IMR-90 (cell line): ENCODE measurements at regions not wholly inside any gene's neighbourhood (a gene's known extent, or its start where the extent isn't known, plus 50 kb on each side); places are given as distances from the start of the nearest gene placed in this dataset.

Source experiments
- BHLHE40 ChIP-seq: fragments of 150-350 bp; IDR thresholded peaks from 2 replicates; pipeline ENCODE4 v1.6.1; 2016; ENCODE audit warnings: mild to moderate bottlenecking, low read depth, low read length
- CEBPB ChIP-seq: IDR thresholded peaks from 2 replicates; pipeline ENCODE4 v1.6.1; 2012; ENCODE audit warnings: low read depth, low read length, improper control_type of control experiment
- CTCF ChIP-seq: conservative IDR thresholded peaks from 2 replicates; pipeline ENCODE4 v1.5.1; 2012; ENCODE audit warnings: mild to moderate bottlenecking, low read depth, low read length, improper control_type of control experiment
- ELK1 ChIP-seq: fragments of 150-350 bp; IDR thresholded peaks from 2 replicates; pipeline ENCODE4 v1.6.1; 2016; ENCODE audit warnings: low read depth, mild to moderate bottlenecking, low read length, moderate library complexity, borderline replicate concordance
- FOS ChIP-seq: fragments of 150-350 bp; IDR thresholded peaks from 2 replicates; pipeline ENCODE4 v1.6.1; 2016; ENCODE audit warnings: low read depth, low read length
- MAFK ChIP-seq: IDR thresholded peaks from 2 replicates; pipeline ENCODE4 v1.6.1; 2012; ENCODE audit warnings: low read depth, low read length, improper control_type of control experiment
- MXI1 ChIP-seq: IDR thresholded peaks from 2 replicates; pipeline ENCODE4 v1.6.1; 2012; ENCODE audit warnings: low read depth, mild to moderate bottlenecking, low read length, moderate library complexity, borderline replicate concordance
- NFE2L2 ChIP-seq: fragments of 150-350 bp; IDR thresholded peaks from 2 replicates; pipeline ENCODE4 v1.6.1; 2016; ENCODE audit warnings: low read depth, mild to moderate bottlenecking, low read length
- POLR2A ChIP-seq: IDR thresholded peaks from 2 replicates; pipeline ENCODE4 v1.6.1; 2012; ENCODE audit warnings: mild to moderate bottlenecking, low read depth, low read length
- RAD21 ChIP-seq: IDR thresholded peaks from 2 replicates; pipeline ENCODE4 v1.6.1; 2012; ENCODE audit warnings: low read length, improper control_type of control experiment
- RFX5 ChIP-seq: IDR thresholded peaks from 2 replicates; pipeline ENCODE4 v1.8.0; 2012; ENCODE audit warnings: low read depth, mild to moderate bottlenecking, low read length, moderate library complexity
- USF2 ChIP-seq: fragments of 150-350 bp; IDR thresholded peaks from 2 replicates; pipeline ENCODE4 v1.6.1; 2017; ENCODE audit warnings: mild to moderate bottlenecking, antibody characterized with exemption, low read length, low read depth

- TF ChIP-seq CTCF = no peak
- TF ChIP-seq RAD21 = no peak
- no peak for TF ChIP-seq MXI1
- TF ChIP-seq RFX5 = no peak
- no peak for TF ChIP-seq POLR2A
- no peak for TF ChIP-seq MAFK
- TF ChIP-seq ELK1 = no peak
- TF ChIP-seq FOS = no peak
- no peak for TF ChIP-seq USF2
- no peak for TF ChIP-seq BHLHE40
- TF ChIP-seq CEBPB = no peak
- no peak for TF ChIP-seq NFE2L2
These were observed 324.4 kb downstream of the HGF start for GRCh38 chr7:81445462-81445861.
